Nephron (organoid): ENCODE measurements at regions not wholly inside any gene's neighbourhood (a gene's known extent, or its start where the extent isn't known, plus 50 kb on each side); places are given as distances from the start of the nearest gene placed in this dataset.

ENCODE experiments used
- H3K27ac Mint-ChIP-seq, 3 experiments: 2 replicates each; pipeline ENCODE4 v1.8.0; 2020; ENCODE audit warnings: mixed read lengths in 3 of 3, mild to moderate bottlenecking in 2 of 3, moderate library complexity in 1 of 3
- H3K27me3 Mint-ChIP-seq: 2 replicates; pipeline ENCODE4 v1.8.0; 2021; ENCODE audit warnings: low read depth, mild to moderate bottlenecking, moderate library complexity, mixed read lengths
- H3K36me3 Mint-ChIP-seq: 2 replicates; pipeline ENCODE4 v1.8.0; 2020; ENCODE audit warnings: low read depth, mixed read lengths
- H3K4me1 Mint-ChIP-seq: 2 replicates; pipeline ENCODE4 v1.8.0; 2020; ENCODE audit warnings: mixed read lengths
- H3K4me3 Mint-ChIP-seq, 3 experiments: 2 replicates each; pipeline ENCODE4 v1.8.0; 2020; ENCODE audit warnings: mild to moderate bottlenecking in 3 of 3, mixed read lengths in 3 of 3, moderate library complexity in 2 of 3
- H3K9me3 Mint-ChIP-seq: 2 replicates; pipeline ENCODE4 v1.8.0; 2020; ENCODE audit warnings: mixed read lengths
- TF ChIP-seq, protein P1 (sequence below), 3 experiments: fragments of 200-600 bp; sonication (generic); IDR thresholded peaks; one replicate each; pipeline ENCODE4 v1.5.0; 2021; ENCODE audit warnings: antibody characterized with exemption in 3 of 3; ENCODE audit not compliant: unreplicated experiment in 3 of 3

DNA sequence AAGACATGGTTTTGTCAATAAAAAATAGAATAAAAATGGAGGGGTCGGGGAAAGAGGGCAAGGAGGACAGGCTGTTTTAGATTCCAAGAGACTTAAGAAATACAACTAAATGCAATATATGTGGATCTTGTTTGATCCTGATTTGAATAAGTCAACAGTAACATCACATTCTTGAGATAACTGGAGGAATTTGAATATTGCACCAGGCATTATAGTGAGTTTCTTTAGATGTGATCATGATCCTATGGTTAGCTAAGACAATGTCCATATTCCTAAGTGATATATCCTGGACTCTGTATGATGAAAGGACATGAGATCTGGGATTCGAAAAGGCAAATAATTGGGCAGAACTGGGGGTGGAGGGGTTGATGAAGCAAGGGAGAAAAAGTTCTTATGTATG lies 311.8 kb downstream of the PLPP3 start:
- H3K36me3 Mint-ChIP-seq, result no peaks in the 10 kb centered on the region
- no peak overlapping the region for H3K4me3 Mint-ChIP-seq
- H3K27me3 Mint-ChIP-seq, result peaks cover 4% of the 10 kb centered on the region
- H3K9me3 Mint-ChIP-seq, result peaks cover 3% of the 10 kb centered on the region
- TF ChIP-seq, protein P1, sequence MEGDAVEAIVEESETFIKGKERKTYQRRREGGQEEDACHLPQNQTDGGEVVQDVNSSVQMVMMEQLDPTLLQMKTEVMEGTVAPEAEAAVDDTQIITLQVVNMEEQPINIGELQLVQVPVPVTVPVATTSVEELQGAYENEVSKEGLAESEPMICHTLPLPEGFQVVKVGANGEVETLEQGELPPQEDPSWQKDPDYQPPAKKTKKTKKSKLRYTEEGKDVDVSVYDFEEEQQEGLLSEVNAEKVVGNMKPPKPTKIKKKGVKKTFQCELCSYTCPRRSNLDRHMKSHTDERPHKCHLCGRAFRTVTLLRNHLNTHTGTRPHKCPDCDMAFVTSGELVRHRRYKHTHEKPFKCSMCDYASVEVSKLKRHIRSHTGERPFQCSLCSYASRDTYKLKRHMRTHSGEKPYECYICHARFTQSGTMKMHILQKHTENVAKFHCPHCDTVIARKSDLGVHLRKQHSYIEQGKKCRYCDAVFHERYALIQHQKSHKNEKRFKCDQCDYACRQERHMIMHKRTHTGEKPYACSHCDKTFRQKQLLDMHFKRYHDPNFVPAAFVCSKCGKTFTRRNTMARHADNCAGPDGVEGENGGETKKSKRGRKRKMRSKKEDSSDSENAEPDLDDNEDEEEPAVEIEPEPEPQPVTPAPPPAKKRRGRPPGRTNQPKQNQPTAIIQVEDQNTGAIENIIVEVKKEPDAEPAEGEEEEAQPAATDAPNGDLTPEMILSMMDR (IDR thresholded peaks at IDR 0.05; ENCODE audit: unreplicated experiment in 3 of 3), result no peak
- no peaks in the 10 kb centered on the region for H3K4me1 Mint-ChIP-seq
- H3K27ac Mint-ChIP-seq, result no peak overlapping the region

DNA sequence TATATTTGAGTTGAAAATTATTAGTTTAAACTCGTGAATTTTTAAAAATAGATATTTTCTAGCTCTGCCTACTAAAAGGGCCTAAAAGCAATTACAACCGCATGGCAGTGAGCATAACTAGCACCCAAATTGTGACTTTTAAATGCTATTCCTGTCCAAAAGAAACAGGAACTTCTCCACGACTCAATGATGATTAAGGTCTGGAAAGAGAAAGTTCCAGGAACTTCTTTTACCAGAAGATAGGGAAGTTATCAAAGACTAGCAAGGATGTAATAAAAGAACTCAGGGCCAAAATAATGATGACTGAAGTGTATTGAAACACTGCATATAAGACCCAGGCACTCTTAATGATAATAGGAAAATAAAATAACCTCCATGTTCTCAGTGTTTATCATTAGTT lies 313.0 kb downstream of the PLPP3 start:
- H3K27me3 Mint-ChIP-seq, result peaks cover 4% of the 10 kb centered on the region
- no peak overlapping the region for H3K27ac Mint-ChIP-seq
- TF ChIP-seq, protein P1 (IDR thresholded peaks at IDR 0.05; ENCODE audit: unreplicated experiment in 3 of 3), result no peak
- no peak overlapping the region for H3K4me3 Mint-ChIP-seq
- H3K36me3 Mint-ChIP-seq, result no peaks in the 10 kb centered on the region
- H3K4me1 Mint-ChIP-seq, result no peaks in the 10 kb centered on the region
- H3K9me3 Mint-ChIP-seq, result no peaks in the 10 kb centered on the region

GRCh38 chr1:56265216-56265615 lies 314.1 kb downstream of the PLPP3 start:
- H3K4me1 Mint-ChIP-seq, result no peaks in the 10 kb centered on the region
- H3K9me3 Mint-ChIP-seq, result no peaks in the 10 kb centered on the region
- no peaks in the 10 kb centered on the region for H3K36me3 Mint-ChIP-seq
- H3K27ac Mint-ChIP-seq, result no peak overlapping the region
- H3K4me3 Mint-ChIP-seq, result no peak overlapping the region
- H3K27me3 Mint-ChIP-seq, result peaks cover 4% of the 10 kb centered on the region
- TF ChIP-seq, protein P1 (IDR thresholded peaks at IDR 0.05; ENCODE audit: unreplicated experiment in 3 of 3), result no peak

DNA sequence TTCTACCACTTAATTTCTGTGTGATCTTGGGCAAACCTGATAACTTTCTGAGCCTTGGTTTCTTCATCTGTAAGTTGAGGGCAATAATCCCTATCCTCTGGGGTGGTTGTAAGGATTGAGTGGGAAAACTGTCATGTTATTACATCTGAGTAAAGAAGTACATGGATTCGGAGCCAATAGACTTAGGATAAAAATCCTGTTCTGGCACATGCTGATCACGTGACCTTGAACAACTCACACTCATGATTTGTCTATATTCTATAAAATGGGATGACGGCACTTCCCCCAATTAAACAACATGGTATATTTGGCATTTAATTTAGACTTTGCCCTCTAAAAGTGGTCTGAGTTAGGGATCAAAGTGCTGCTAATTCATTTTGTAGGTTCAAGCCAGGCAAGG lies 315.5 kb downstream of the PLPP3 start:
- TF ChIP-seq, protein P1 (IDR thresholded peaks at IDR 0.05; ENCODE audit: unreplicated experiment in 3 of 3), result no peak
- Mint-ChIP-seq H3K36me3 (no peaks in the 10 kb centered on the region), H3K4me3 (no peak overlapping the region), H3K27me3 (no peaks in the 10 kb centered on the region), H3K4me1 (no peaks in the 10 kb centered on the region), H3K27ac (no peak overlapping the region), H3K9me3 (peaks cover 4% of the 10 kb centered on the region)

DNA sequence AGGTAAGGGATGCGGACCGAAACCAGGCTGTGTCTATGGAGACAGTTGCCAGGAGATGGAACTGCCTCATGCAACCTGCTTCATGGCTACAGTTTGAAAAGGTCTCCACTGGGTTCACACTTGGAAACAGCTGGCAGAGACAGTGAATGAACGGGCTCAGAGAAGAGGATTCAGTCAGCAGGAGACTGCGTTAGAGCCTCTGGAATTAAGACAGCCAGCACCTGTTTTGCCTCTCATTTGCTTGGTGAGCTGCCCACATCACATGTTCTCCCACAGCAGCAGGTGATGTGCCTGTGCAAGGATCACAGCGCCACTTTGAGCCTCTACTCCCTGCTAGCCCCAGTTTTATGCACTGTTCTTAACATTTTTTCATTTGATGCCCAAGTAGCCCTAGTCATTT lies 321.0 kb downstream of the PLPP3 start:
- Mint-ChIP-seq H3K9me3 (peaks cover 4% of the 10 kb centered on the region), H3K4me1 (peaks cover 31% of the 10 kb centered on the region), H3K4me3 (no peak overlapping the region), H3K36me3 (no peaks in the 10 kb centered on the region), H3K27me3 (no peaks in the 10 kb centered on the region), H3K27ac (no peak overlapping the region)
- TF ChIP-seq, protein P1 (IDR thresholded peaks at IDR 0.05; ENCODE audit: unreplicated experiment in 3 of 3), result no peak

DNA sequence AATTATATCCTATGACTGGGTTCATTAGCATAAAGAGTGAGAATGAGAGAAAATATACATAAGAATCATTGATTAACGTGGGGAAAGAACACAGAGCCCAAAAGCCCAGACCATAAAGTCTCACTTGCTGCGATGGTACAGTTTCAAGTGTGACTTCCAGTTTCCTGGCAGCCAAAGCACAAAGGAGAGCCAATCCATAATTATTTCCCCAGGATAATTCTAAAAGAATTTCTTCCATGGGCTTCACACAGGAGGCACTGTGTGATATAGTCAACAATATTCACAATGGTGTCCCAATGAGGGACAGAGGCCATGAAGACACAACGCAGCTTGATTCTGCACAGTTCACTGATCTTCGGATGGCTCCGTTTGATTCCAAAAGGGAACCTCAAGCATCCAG lies 321.6 kb downstream of the PLPP3 start:
- peaks cover 4% of the 10 kb centered on the region for H3K9me3 Mint-ChIP-seq

More for the DNA sequence above, 321.6 kb downstream of the PLPP3 start:
- Mint-ChIP-seq H3K36me3 (no peaks in the 10 kb centered on the region), H3K4me3 (no peak overlapping the region), H3K4me1 (peaks cover 31% of the 10 kb centered on the region), H3K27ac (no peak overlapping the region), H3K27me3 (no peaks in the 10 kb centered on the region)
- TF ChIP-seq, protein P1 (IDR thresholded peaks at IDR 0.05; ENCODE audit: unreplicated experiment in 3 of 3), result no peak
